ENCODE measurements at regions not wholly inside any gene's neighbourhood (a gene's known extent, or its start where the extent isn't known, plus 50 kb on each side); places are given as distances from the start of the nearest gene placed in this dataset.
"Not testable (repeated sequence)": the region's sequence is repeated elsewhere in the genome, so short reads cannot be mapped to it uniquely, and the experiment has no call there.

GRCh38 chr5:118478852-118479251 lies 509.5 kb downstream of the DTWD2 start:
- no peak for DNase-seq (ENCODE audit: low spot score)

- peak; percentile 88 for DNase-seq (ENCODE audit: low spot score)
Observed at GRCh38 chr5:118468085-118468484, 520.3 kb downstream of the DTWD2 start.

GRCh38 chr5:118467103-118467502 lies 521.2 kb downstream of the DTWD2 start:
- peak; percentile 27 for DNase-seq (ENCODE audit: low spot score)

GRCh38 chr5:118466418-118466817 lies 521.9 kb downstream of the DTWD2 start:
- no peak for DNase-seq (ENCODE audit: low spot score)

- DNase-seq (ENCODE audit: low spot score): not testable (repeated sequence)
Observed at GRCh38 chr5:118462276-118462675, 526.1 kb downstream of the DTWD2 start.

- DNase-seq (ENCODE audit: low spot score): no peak
Observed at GRCh38 chr5:118461436-118461835, 526.9 kb downstream of the DTWD2 start.

GRCh38 chr5:118459490-118459889 lies 528.9 kb downstream of the DTWD2 start:
- no peak for DNase-seq (ENCODE audit: low spot score)

- no peak for DNase-seq (ENCODE audit: low spot score)
Observed at GRCh38 chr5:118456085-118456484, 532.3 kb downstream of the DTWD2 start.

GRCh38 chr5:118451697-118452247 lies 536.6 kb downstream of the DTWD2 start:
- DNase-seq (ENCODE audit: low spot score): no peak

GRCh38 chr5:118450554-118451332 lies 537.6 kb downstream of the DTWD2 start:
- DNase-seq (ENCODE audit: low spot score): no peak

- no peak for DNase-seq (ENCODE audit: low spot score)
Observed at GRCh38 chr5:118447350-118447749, 541.0 kb downstream of the DTWD2 start.

GRCh38 chr5:118441956-118442355 lies 546.4 kb downstream of the DTWD2 start:
- DNase-seq (ENCODE audit: low spot score): no peak

GRCh38 chr5:118441034-118441433 lies 547.3 kb downstream of the DTWD2 start:
- DNase-seq (ENCODE audit: low spot score): no peak

GRCh38 chr5:118440496-118440895 lies 547.9 kb downstream of the DTWD2 start:
- DNase-seq (ENCODE audit: low spot score): no peak

- no peak for DNase-seq (ENCODE audit: low spot score)
Observed at GRCh38 chr5:118439831-118440230, 548.5 kb downstream of the DTWD2 start.

GRCh38 chr5:118435131-118435530 lies 553.2 kb downstream of the DTWD2 start:
- no peak for DNase-seq (ENCODE audit: low spot score)

GRCh38 chr5:118434522-118434921 lies 553.8 kb downstream of the DTWD2 start:
- no peak for DNase-seq (ENCODE audit: low spot score)

GRCh38 chr5:118430076-118430475 lies 558.3 kb downstream of the DTWD2 start:
- DNase-seq (ENCODE audit: low spot score): no peak

GRCh38 chr5:118407958-118408357 lies 580.4 kb downstream of the DTWD2 start:
- DNase-seq (ENCODE audit: low spot score): no peak

- DNase-seq (ENCODE audit: low spot score): no peak
Observed at GRCh38 chr5:118405650-118406061, 582.7 kb downstream of the DTWD2 start.

GRCh38 chr5:118397236-118397635 lies 591.1 kb downstream of the DTWD2 start:
- DNase-seq (ENCODE audit: low spot score): no peak

GRCh38 chr5:118392491-118392890 lies 595.9 kb downstream of the DTWD2 start:
- no peak for DNase-seq (ENCODE audit: low spot score)

- not testable (repeated sequence) for DNase-seq (ENCODE audit: low spot score)
Observed at GRCh38 chr5:118382931-118383330, 605.4 kb downstream of the DTWD2 start.

- peak; percentile 2 for DNase-seq (ENCODE audit: low spot score)
Observed at GRCh38 chr5:118379470-118379869, 608.9 kb downstream of the DTWD2 start.
